HG03521 (cell line): ENCODE measurements at regions not wholly inside any gene's neighbourhood (a gene's known extent, or its start where the extent isn't known, plus 50 kb on each side); places are given as distances from the start of the nearest gene placed in this dataset.
A peak's percentile ranks its signal among the peaks of the same experiment; 100 is the strongest.

Source experiments
- ATAC-seq: cut with Tn5 transposase; IDR thresholded peaks from one replicate; pipeline ENCODE4 v1.9.1; 2021; ENCODE audit warnings: mild to moderate bottlenecking, moderate library complexity; ENCODE audit not compliant: unreplicated experiment

GRCh38 chr11:119522609-119523008 lies 99.6 kb upstream of the THY1 start:
- ATAC-seq, result no peak

- no peak for ATAC-seq
These were observed 98.6 kb upstream of the THY1 start for GRCh38 chr11:119521551-119521950.

GRCh38 chr11:119520966-119521365 lies 98.0 kb upstream of the THY1 start:
- no peak for ATAC-seq

GRCh38 chr11:119520400-119520799 lies 97.4 kb upstream of the THY1 start:
- no peak for ATAC-seq

GRCh38 chr11:119519796-119520195 lies 96.8 kb upstream of the THY1 start:
- ATAC-seq, result no peak

GRCh38 chr11:119518746-119519730 lies 96.1 kb upstream of the THY1 start:
- no peak for ATAC-seq

- ATAC-seq, result no peak
These were observed 92.9 kb upstream of the THY1 start for GRCh38 chr11:119515771-119516400.

- ATAC-seq, result no peak
These were observed 90.8 kb upstream of the THY1 start for GRCh38 chr11:119513806-119514170.

- ATAC-seq, result no peak
These were observed 90.3 kb upstream of the THY1 start for GRCh38 chr11:119513131-119513805.

- ATAC-seq, result no peak
These were observed 89.4 kb upstream of the THY1 start for GRCh38 chr11:119512369-119512768.

- no peak for ATAC-seq
These were observed 88.8 kb upstream of the THY1 start for GRCh38 chr11:119511614-119512306.

GRCh38 chr11:119509969-119510401 lies 87.0 kb upstream of the THY1 start:
- peak; percentile 65 for ATAC-seq

- ATAC-seq, result no peak
These were observed 86.4 kb upstream of the THY1 start for GRCh38 chr11:119509282-119509841.

GRCh38 chr11:119506436-119506835 lies 83.5 kb upstream of the THY1 start:
- no peak for ATAC-seq

GRCh38 chr11:119505861-119506260 lies 82.9 kb upstream of the THY1 start:
- ATAC-seq, result no peak

- no peak for ATAC-seq
These were observed 82.1 kb upstream of the THY1 start for GRCh38 chr11:119505071-119505470.

GRCh38 chr11:119504371-119504770 lies 81.4 kb upstream of the THY1 start:
- ATAC-seq, result no peak

- no peak for ATAC-seq
These were observed 78.9 kb upstream of the THY1 start for GRCh38 chr11:119501777-119502405.

- ATAC-seq, result no peak
These were observed 74.7 kb upstream of the THY1 start for GRCh38 chr11:119497717-119498116.

GRCh38 chr11:119496997-119497396 lies 74.0 kb upstream of the THY1 start:
- no peak for ATAC-seq
